Hepatocyte (in vitro differentiated cells): ENCODE measurements at regions not wholly inside any gene's neighbourhood (a gene's known extent, or its start where the extent isn't known, plus 50 kb on each side); places are given as distances from the start of the nearest gene placed in this dataset.

ENCODE experiments used
- CTCF ChIP-seq: fragments of 200-600 bp; sonication (generic); IDR thresholded peaks from 2 replicates; pipeline ENCODE4 v1.5.1; 2016; ENCODE audit warnings: antibody characterized with exemption, mild to moderate bottlenecking; ENCODE audit not compliant: poor library complexity
- EZH2phosphoT487 ChIP-seq: fragments of 200-600 bp; sonication (generic); IDR thresholded peaks from one replicate; pipeline ENCODE4 v1.6.1; 2018; ENCODE audit warnings: antibody characterized with exemption, mild to moderate bottlenecking, low read depth, moderate library complexity; ENCODE audit not compliant: unreplicated experiment, severe bottlenecking

- no peak for TF ChIP-seq CTCF
- TF ChIP-seq EZH2phosphoT487, result no peak
Measured at GRCh38 chr6:44538131-44538806, 150.8 kb downstream of the CDC5L start.
